ENCODE measurements at regions not wholly inside any gene's neighbourhood (a gene's known extent, or its start where the extent isn't known, plus 50 kb on each side); places are given as distances from the start of the nearest gene placed in this dataset.

DNA sequence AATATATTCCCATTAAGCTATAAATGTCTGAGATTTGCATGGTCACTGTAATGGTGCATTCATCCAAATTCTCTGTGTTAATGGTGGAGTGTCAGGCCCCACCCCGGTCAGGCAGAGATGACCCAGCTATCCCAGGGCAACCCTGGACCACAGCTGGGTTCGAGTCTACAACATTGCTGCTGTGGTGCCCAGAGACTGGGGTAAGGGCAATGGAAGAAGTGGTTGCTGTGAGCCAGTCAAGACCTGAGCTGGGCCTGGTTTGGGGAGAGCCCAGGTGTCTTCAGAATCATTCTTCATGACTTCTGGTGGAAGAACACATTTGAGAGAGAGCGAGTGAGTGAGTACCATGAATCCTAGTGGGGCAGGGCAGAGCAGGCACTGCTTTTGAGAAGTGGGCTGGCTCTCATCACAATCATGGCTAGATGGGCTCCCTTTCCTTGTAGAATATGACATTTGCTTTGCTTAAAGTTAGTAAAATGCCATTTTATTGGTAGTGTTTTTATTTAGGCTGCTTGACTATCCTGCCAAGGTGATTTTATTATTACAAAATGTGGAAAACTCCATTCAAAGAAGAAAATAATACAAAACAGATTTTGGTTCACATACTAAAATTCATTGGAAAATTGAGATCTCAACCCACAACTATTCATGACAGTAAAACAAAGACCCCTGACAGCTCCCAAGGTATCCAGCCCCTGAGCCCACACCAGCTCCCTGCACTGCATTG is 125.8 kb upstream of the SLC25A48 start:
- TF ChIP-seq POLR2A (IDR thresholded peaks at IDR 0.05; ENCODE audit: low read depth, low read length) (no peak), POLR2AphosphoS5 (IDR thresholded peaks at IDR 0.05; ENCODE audit: low read depth, low read length) (no peak)
